HG03139 (cell line): ENCODE measurements at regions not wholly inside any gene's neighbourhood (a gene's known extent, or its start where the extent isn't known, plus 50 kb on each side); places are given as distances from the start of the nearest gene placed in this dataset.
"Not testable (repeated sequence)": the region's sequence is repeated elsewhere in the genome, so short reads cannot be mapped to it uniquely, and the experiment has no call there.

Experiments used
- ATAC-seq: cut with Tn5 transposase; IDR thresholded peaks from one replicate; pipeline ENCODE4 v1.9.1; 2021; ENCODE audit not compliant: unreplicated experiment

DNA sequence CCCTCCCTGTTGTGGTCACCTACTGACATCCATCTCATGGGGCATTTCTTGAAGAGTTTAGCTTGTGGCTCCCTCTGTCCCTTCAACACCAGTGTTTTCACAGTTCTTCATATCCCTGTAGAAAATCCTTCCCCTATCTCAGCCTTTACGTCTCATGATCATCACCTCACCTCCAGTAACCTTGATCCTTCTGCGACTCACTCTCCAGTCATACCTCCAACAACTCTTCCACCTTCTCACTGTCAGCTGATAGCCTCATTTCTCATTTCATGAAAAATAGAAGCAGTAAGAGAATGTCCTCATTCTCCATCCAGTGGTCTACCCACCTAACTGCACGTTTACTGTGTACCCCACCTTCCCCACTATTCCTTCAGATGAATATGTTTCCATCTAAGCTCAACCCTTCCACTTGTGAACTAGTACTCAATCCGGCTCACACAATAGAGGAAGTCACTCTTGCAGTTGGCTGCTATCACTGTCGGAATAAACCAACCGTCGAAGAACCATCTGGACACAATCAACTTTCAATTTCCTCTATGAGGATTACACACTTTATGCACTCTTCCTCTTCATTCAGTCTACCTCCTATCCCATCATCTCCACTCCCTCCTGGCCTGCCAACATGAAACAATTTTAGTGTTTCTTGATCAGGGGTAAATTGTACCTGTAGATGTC lies 256.0 kb downstream of the AHR start:
- no peak for ATAC-seq

- ATAC-seq: no peak
Observed at GRCh38 chr7:17556247-17556956, 257.9 kb downstream of the AHR start.

DNA sequence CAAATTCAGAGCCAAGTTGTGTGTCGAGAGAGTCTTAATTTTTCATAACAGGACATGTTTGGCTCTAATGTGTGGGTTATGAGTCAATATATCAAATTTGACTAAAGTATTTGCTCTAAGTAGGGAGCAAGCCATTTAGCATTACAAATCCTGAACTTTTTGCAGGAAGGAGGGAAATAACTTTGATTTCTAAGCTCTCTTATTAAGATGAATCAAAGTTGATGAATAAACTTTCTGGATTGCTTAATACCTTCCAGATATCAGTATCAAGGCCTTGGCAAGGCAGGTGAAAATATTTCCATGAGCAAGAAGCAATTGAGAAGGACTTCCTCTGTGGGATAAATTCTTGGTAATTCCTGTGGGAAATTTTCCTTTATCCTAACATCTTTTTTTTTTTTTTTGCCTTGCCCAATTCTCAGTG lies 258.8 kb downstream of the AHR start:
- no peak for ATAC-seq

- no peak for ATAC-seq
Observed at GRCh38 chr7:17558135-17558534, 259.7 kb downstream of the AHR start.

DNA sequence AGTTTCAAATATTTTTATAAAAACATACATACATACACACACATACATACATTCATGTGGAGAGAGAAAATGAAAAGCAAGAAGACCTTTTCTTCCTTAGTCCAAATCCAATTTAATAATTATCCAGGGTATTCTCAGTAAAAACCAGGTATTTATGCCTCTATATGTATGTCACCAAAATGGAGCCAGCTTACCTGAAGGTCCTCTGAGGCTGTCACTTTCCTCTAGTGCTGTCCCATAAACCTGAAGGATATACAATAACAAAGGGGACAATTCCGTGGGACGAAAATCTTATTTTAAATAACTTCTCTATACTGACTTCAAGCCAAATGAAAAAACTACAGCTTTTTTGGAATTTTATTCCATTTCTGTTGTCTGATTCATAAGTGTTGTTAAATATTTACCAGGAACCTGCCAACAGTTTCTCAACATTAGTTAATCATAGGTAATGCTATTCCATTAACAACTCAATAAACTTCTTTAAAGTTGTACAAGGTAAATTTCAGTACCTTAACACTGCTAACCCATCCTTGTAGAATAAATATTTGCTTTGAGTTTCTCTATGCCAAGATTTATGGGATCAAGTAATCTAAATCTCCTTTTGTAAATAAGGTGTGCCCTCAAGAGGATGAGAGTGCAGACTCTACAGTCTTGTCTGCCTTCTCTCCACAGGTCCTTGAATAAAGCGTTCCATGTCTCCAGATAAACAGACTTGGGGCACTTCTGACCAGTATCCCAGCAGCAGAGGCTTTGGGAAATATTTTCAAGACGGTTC lies 260.3 kb downstream of the AHR start:
- no peak for ATAC-seq

- no peak for ATAC-seq
Observed at GRCh38 chr7:17559388-17559787, 260.9 kb downstream of the AHR start.

DNA sequence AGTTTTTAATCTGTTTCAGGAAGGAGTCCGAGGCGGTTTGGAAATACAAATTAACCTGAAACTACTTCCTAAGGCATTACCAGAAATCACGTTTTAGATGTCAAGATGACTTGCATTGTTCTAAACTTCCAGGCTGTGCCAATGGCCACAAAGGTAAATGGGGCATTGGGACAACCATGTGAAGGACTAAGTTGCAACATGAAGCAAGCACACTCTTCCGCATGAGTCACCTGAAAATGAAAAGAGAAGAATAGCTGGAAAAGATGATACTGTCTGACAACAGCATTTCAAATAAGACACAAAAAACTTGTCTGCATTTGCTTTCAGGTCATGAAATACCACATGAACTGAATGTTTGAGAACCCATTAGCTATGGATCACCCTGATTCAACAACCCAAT lies 262.1 kb downstream of the AHR start:
- ATAC-seq: no peak

GRCh38 chr7:17560966-17561365 lies 262.5 kb downstream of the AHR start:
- ATAC-seq: no peak

GRCh38 chr7:17564678-17565212 lies 266.3 kb downstream of the AHR start:
- no peak for ATAC-seq

- ATAC-seq: no peak
Observed at GRCh38 chr7:17580141-17580540, 281.7 kb downstream of the AHR start.

- no peak for ATAC-seq
Observed at GRCh38 chr7:17580856-17581255, 282.4 kb downstream of the AHR start.

DNA sequence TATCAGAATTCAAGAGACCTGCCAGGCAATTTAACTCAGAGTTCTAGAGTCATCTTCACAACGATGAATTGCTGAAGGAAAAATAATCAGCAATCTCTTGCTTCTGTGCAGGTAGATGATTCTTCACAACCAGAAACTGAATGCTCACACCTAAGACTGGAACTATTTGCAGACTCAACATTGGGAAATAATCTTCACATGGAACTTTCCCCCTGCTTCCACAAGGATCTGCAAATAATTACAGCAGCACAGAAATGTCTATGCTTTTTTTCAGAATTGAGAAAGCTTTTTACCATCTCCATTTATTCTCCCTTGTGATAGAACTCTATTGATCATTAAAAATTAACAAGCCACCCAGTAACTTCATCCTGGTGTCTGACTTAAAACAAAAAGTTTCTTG lies 282.8 kb downstream of the AHR start:
- ATAC-seq: no peak

DNA sequence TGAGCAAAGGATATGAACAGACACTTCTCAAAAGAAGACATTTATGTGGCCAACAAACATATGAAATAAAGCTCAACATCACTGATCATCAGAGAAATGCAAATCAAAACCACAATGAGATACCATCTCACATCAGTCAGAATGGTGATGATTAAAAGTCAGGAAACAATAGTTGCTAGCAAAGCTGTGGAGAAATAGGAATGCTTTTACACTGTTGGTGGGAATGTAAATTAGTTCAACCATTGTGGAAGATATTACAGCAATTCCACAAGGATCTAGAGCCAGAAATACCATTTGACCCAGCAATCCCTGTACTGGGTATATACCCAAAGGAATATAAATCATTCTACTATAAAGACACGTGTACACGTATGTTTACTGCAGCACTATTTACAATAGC lies 284.2 kb downstream of the AHR start:
- not testable (repeated sequence) for ATAC-seq

DNA sequence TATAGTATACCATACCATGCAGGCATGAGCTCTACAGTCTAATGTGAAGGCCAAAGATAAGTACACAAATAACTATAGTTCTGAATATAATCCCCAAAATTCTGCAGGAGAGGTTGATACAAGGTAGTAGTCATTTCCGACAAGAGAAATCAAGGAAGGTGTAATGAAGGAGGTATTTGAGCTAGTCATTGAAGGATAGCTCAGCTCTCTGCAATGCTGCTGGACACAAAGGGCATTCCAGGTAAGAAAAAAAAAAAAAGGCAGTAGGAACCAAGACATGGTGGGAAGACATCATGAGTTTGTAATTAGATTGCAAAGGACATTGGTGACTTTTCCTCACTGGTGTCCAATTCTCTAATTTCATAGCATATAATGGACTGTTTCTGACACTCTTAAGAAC lies 285.3 kb downstream of the AHR start:
- no peak for ATAC-seq

- ATAC-seq: no peak
Observed at GRCh38 chr7:17584822-17585221, 286.4 kb downstream of the AHR start.

- no peak for ATAC-seq
Observed at GRCh38 chr7:17586711-17587110, 288.3 kb downstream of the AHR start.

DNA sequence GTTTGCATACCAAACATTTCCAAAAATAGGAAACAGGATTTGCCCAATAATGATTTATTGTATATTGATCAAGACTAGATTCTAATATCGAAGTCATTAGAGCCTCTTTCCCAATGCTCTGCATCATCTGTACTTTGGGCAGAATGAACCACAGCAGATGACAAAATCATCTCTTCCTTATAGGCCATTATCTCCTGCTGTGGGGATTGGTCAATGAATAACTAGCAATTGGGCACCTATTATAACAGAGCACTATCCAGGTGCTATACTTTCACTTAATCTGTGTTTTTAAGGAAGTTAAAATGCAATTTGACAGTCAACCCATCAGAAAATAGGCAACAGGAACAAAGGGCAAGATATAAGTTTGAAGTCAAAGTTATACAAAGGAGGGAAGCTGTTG lies 290.3 kb downstream of the AHR start:
- ATAC-seq: no peak

- ATAC-seq: no peak
Observed at GRCh38 chr7:17589671-17590070, 291.2 kb downstream of the AHR start.

DNA sequence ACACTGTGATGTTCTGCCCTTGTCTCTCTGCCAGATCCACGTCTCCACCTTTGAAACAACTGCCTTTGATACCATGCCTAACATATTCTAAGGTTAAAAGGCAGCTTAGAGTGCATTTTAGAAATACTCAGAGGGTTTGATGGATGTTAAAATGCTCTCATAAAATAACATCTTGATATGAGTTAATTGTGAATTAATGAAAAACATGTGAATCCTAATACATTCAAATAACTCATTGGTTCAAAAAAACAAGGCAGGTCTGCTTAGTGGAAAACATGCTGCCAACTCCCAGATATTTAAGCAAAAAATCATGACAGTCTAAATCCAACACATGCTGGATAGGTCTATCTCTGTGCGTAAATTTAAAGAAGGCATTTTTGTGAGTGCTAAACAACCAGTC lies 291.8 kb downstream of the AHR start:
- ATAC-seq: no peak

GRCh38 chr7:17593819-17594419 lies 295.5 kb downstream of the AHR start:
- no peak for ATAC-seq

GRCh38 chr7:17595546-17595945 lies 297.1 kb downstream of the AHR start:
- ATAC-seq: no peak
